ENCODE measurements at regions not wholly inside any gene's neighbourhood (a gene's known extent, or its start where the extent isn't known, plus 50 kb on each side); places are given as distances from the start of the nearest gene placed in this dataset.

GRCh38 chr6:45784250-45784649 is 231.4 kb downstream of the CLIC5 start:
- TF ChIP-seq CTCF (IDR thresholded peaks at IDR 0.05) (no peak), POLR2A (IDR thresholded peaks at IDR 0.05) (no peak)

Measured in prostate gland (tissue), 2 donors.